ENCODE measurements at regions not wholly inside any gene's neighbourhood (a gene's known extent, or its start where the extent isn't known, plus 50 kb on each side); places are given as distances from the start of the nearest gene placed in this dataset.

DNA sequence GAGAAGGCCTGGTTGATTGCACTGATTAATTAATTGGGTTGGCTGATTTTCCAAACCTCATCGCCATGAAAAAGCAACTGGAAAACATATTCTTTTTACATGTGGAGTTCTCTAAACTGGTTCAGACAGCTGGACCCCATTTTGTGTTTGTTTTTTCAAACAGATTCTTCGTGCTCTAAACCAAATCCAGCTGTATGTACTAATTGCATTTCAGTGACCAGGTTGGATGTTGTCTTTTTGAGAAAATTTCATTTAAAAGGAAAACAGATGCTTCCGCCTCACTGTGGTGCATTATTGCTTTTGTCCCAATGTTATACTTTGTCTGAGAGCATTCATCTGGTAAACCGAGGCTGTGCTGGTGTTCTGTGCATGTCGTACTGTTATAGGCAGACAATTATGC lies 67.8 kb upstream of the LNX1 start:
- H3K9me3 ChIP-seq (ENCODE audit: control insufficient read depth, insufficient read depth, low read depth, low read length): no peaks in the 10 kb centered on the region
- BruUV-seq (replicated peaks): no TSS peak
- ATAC-seq: no peak
- no peak overlapping the region for H3K4me3 ChIP-seq (ENCODE audit: low read depth in 2 of 2, low read length in 2 of 2)
- H3K27me3 ChIP-seq (ENCODE audit: control insufficient read depth, insufficient read depth, low read length): no peaks in the 10 kb centered on the region
- intact Hi-C loops (cut with micrococcal nuclease; ENCODE audit: unreplicated experiment): no loop called here
- POLR2A ChIA-PET: no interaction called here
- no peak overlapping the region for H3K27ac ChIP-seq (ENCODE audit: low read length)
- DNase-seq (ENCODE audit: low read depth, low spot score): no peak
- H3K4me1 ChIP-seq (ENCODE audit: control insufficient read depth, insufficient read depth, low read length): no peaks in the 10 kb centered on the region
- TF ChIP-seq, protein P1, sequence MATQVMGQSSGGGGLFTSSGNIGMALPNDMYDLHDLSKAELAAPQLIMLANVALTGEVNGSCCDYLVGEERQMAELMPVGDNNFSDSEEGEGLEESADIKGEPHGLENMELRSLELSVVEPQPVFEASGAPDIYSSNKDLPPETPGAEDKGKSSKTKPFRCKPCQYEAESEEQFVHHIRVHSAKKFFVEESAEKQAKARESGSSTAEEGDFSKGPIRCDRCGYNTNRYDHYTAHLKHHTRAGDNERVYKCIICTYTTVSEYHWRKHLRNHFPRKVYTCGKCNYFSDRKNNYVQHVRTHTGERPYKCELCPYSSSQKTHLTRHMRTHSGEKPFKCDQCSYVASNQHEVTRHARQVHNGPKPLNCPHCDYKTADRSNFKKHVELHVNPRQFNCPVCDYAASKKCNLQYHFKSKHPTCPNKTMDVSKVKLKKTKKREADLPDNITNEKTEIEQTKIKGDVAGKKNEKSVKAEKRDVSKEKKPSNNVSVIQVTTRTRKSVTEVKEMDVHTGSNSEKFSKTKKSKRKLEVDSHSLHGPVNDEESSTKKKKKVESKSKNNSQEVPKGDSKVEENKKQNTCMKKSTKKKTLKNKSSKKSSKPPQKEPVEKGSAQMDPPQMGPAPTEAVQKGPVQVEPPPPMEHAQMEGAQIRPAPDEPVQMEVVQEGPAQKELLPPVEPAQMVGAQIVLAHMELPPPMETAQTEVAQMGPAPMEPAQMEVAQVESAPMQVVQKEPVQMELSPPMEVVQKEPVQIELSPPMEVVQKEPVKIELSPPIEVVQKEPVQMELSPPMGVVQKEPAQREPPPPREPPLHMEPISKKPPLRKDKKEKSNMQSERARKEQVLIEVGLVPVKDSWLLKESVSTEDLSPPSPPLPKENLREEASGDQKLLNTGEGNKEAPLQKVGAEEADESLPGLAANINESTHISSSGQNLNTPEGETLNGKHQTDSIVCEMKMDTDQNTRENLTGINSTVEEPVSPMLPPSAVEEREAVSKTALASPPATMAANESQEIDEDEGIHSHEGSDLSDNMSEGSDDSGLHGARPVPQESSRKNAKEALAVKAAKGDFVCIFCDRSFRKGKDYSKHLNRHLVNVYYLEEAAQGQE (IDR thresholded peaks at IDR 0.05; ENCODE audit: insufficient read depth in 1 of 2, low read depth in 2 of 2, low read length in 1 of 2): no peak
- TF ChIP-seq SIN3A (IDR thresholded peaks at IDR 0.05; ENCODE audit: borderline replicate concordance, insufficient read depth, low read depth, low read length): no peak
- TF ChIP-seq POLR2AphosphoS5 (IDR thresholded peaks at IDR 0.05; ENCODE audit: low read depth, low read length): no peak
- no peak for TF ChIP-seq TCF7L2 (IDR thresholded peaks at IDR 0.05; ENCODE audit: low read depth, low read length)
- TF ChIP-seq, protein P2, sequence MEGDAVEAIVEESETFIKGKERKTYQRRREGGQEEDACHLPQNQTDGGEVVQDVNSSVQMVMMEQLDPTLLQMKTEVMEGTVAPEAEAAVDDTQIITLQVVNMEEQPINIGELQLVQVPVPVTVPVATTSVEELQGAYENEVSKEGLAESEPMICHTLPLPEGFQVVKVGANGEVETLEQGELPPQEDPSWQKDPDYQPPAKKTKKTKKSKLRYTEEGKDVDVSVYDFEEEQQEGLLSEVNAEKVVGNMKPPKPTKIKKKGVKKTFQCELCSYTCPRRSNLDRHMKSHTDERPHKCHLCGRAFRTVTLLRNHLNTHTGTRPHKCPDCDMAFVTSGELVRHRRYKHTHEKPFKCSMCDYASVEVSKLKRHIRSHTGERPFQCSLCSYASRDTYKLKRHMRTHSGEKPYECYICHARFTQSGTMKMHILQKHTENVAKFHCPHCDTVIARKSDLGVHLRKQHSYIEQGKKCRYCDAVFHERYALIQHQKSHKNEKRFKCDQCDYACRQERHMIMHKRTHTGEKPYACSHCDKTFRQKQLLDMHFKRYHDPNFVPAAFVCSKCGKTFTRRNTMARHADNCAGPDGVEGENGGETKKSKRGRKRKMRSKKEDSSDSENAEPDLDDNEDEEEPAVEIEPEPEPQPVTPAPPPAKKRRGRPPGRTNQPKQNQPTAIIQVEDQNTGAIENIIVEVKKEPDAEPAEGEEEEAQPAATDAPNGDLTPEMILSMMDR (IDR thresholded peaks at IDR 0.05): no peak
- H3K36me3 ChIP-seq (ENCODE audit: control insufficient read depth, insufficient read depth, low read length): no peaks in the 10 kb centered on the region
- CTCF ChIA-PET: no interaction called here
- in situ Hi-C loops (cut with HindIII; ENCODE audit: low pct_unique_long_range_greater_than_20kb, low sequenced_read_pairs): no loop called here

DNA sequence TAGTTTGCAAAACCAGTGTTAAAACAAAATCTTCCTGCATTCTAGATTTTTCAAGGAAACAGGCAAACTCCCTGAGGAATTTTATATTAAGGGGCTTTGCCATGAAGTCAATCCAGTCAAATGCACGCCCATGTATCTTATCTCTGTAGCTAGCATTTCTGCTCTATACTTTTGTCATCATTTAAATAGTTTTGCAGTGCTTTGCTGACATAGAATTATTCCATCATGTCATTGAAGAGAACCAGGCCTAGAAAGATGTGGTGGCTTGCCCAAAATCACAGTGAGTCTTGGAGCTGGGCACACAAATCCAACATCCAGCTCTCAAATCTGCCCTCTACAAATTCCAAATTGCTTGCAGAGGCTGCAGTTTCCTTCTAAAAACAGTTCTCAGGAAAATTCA lies 66.7 kb upstream of the LNX1 start:
- intact Hi-C loops (cut with micrococcal nuclease; ENCODE audit: unreplicated experiment): no loop called here
- Histone ChIP-seq H3K9me3 (ENCODE audit: control insufficient read depth, insufficient read depth, low read depth, low read length) (no peaks in the 10 kb centered on the region), H3K4me1 (ENCODE audit: control insufficient read depth, insufficient read depth, low read length) (no peaks in the 10 kb centered on the region), H3K4me3 (ENCODE audit: low read depth in 2 of 2, low read length in 2 of 2) (no peak overlapping the region), H3K36me3 (ENCODE audit: control insufficient read depth, insufficient read depth, low read length) (no peaks in the 10 kb centered on the region), H3K27me3 (ENCODE audit: control insufficient read depth, insufficient read depth, low read length) (no peaks in the 10 kb centered on the region), H3K27ac (ENCODE audit: low read length) (no peak overlapping the region)
- DNase-seq (ENCODE audit: low read depth, low spot score) (no peak), ATAC-seq (no peak)
- in situ Hi-C loops (cut with HindIII; ENCODE audit: low pct_unique_long_range_greater_than_20kb, low sequenced_read_pairs): no loop called here
- no TSS peak for BruUV-seq (replicated peaks)
- TF ChIP-seq POLR2AphosphoS5 (IDR thresholded peaks at IDR 0.05; ENCODE audit: low read depth, low read length) (no peak), SIN3A (IDR thresholded peaks at IDR 0.05; ENCODE audit: borderline replicate concordance, insufficient read depth, low read depth, low read length) (no peak), TCF7L2 (IDR thresholded peaks at IDR 0.05; ENCODE audit: low read depth, low read length) (no peak)
- TF ChIP-seq, protein P1 (IDR thresholded peaks at IDR 0.05; ENCODE audit: insufficient read depth in 1 of 2, low read depth in 2 of 2, low read length in 1 of 2): no peak
- TF ChIP-seq, protein P2 (IDR thresholded peaks at IDR 0.05): no peak
- ChIA-PET POLR2A (no interaction called here), CTCF (no interaction called here)

Data from Panc1 (cell line).